Keratinocyte (primary cell): ENCODE measurements at regions not wholly inside any gene's neighbourhood (a gene's known extent, or its start where the extent isn't known, plus 50 kb on each side); places are given as distances from the start of the nearest gene placed in this dataset.

Source experiments
- DNase-seq: peaks from one replicate; pipeline ENCODE4 v3.0.0-alpha.2; 2011; ENCODE audit warnings: low read depth, missing footprints, low spot score
- FAIRE-seq: peaks from 2 replicates; lab custom pipeline; 2011; peaks lifted over from hg19 to GRCh38; lab: Jason Lieb, UNC
- H2AFZ ChIP-seq: 2 replicates; pipeline ENCODE4 v1.6.0; 2012; ENCODE audit warnings: low read length, control low read depth, inconsistent platforms; ENCODE audit not compliant: control insufficient read depth
- H3K27ac ChIP-seq: 2 replicates; pipeline ENCODE4 v1.5.1; 2011; ENCODE audit warnings: low read length; ENCODE audit not compliant: control insufficient read depth, insufficient read depth
- H3K27me3 ChIP-seq: 3 replicates; pipeline ENCODE4 v1.6.0; 2011; ENCODE audit warnings: low read length; ENCODE audit not compliant: control insufficient read depth, insufficient read depth; ENCODE audit errors: extremely low read depth
- H3K36me3 ChIP-seq, 2 experiments: 2 replicates in 1 of 2; 3 replicates in 1 of 2; pipeline ENCODE4 v1.5.1; 2011; ENCODE audit warnings: low read length in 2 of 2, mild to moderate bottlenecking in 1 of 2; ENCODE audit not compliant: control insufficient read depth in 2 of 2, insufficient read depth in 2 of 2; ENCODE audit errors: extremely low read depth in 1 of 2
- H3K4me1 ChIP-seq: 3 replicates; pipeline ENCODE4 v1.5.1; 2011; ENCODE audit warnings: low read length; ENCODE audit not compliant: control insufficient read depth, insufficient read depth; ENCODE audit errors: extremely low read depth
- H3K4me2 ChIP-seq: 3 replicates; pipeline ENCODE4 v1.6.0; 2011; ENCODE audit warnings: low read depth, low read length; ENCODE audit not compliant: control insufficient read depth, insufficient read depth; ENCODE audit errors: extremely low read depth
- H3K4me3 ChIP-seq, 3 experiments: fragments of 200-600 bp in 1 of 3; sonication (generic) in 1 of 3; 2 replicates in 2 of 3; 3 replicates in 1 of 3; pipeline ENCODE4 v1.5.1; 2011 to 2016; ENCODE audit warnings: low read length in 3 of 3, mild to moderate bottlenecking in 3 of 3, control low read depth in 2 of 3, inconsistent platforms in 1 of 3, low read depth in 1 of 3, mixed read lengths in 1 of 3, mixed run types in 1 of 3, moderate library complexity in 1 of 3; ENCODE audit not compliant: control insufficient read depth in 2 of 3, insufficient read depth in 2 of 3; ENCODE audit errors: extremely low read depth in 1 of 3
- H3K79me2 ChIP-seq: 2 replicates; pipeline ENCODE4 v1.6.0; 2012; ENCODE audit warnings: low read length; ENCODE audit not compliant: control insufficient read depth, insufficient read depth
- H3K9ac ChIP-seq: 3 replicates; pipeline ENCODE4 v1.6.0; 2011; ENCODE audit warnings: low read length; ENCODE audit not compliant: control insufficient read depth, insufficient read depth; ENCODE audit errors: extremely low read depth
- H3K9me1 ChIP-seq: 3 replicates; pipeline ENCODE4 v1.6.0; 2011; ENCODE audit warnings: low read length; ENCODE audit not compliant: control insufficient read depth, insufficient read depth; ENCODE audit errors: extremely low read depth
- H3K9me3 ChIP-seq: 2 replicates; pipeline ENCODE4 v1.5.1; 2012; ENCODE audit warnings: low read depth, low read length; ENCODE audit not compliant: control insufficient read depth
- H4K20me1 ChIP-seq: 3 replicates; pipeline ENCODE4 v1.6.0; 2011; ENCODE audit warnings: low read length; ENCODE audit not compliant: control insufficient read depth, insufficient read depth; ENCODE audit errors: extremely low read depth
- CTCF ChIP-seq, 3 experiments: IDR thresholded peaks in 1 of 3; conservative IDR thresholded peaks in 1 of 3; optimal IDR thresholded peaks in 1 of 3; 2 replicates in 2 of 3; 3 replicates in 1 of 3; pipeline versions ENCODE3 to v1.5.1; 2011; ENCODE audit warnings: low read length in 3 of 3, mild to moderate bottlenecking in 3 of 3, moderate library complexity in 2 of 3, control low read depth in 1 of 3, inconsistent platforms in 1 of 3; ENCODE audit not compliant: insufficient read depth in 2 of 3; ENCODE audit errors: extremely low read depth in 1 of 3
- EZH2 ChIP-seq: IDR thresholded peaks from one replicate; pipeline ENCODE4 v1.6.1; 2012; ENCODE audit warnings: inconsistent platforms, mild to moderate bottlenecking, low read length, moderate library complexity
- dilution Hi-C: fragments of 300-500 bp; cut with MboI; formaldehyde crosslinking; loops from one replicate; pipeline ENCODE4 v1.7.0; 2020; ENCODE audit warnings: low sequenced_read_pairs; ENCODE audit not compliant: extremely low pct_ligation_motif_present

- no peaks in the 10 kb centered on the region for H3K36me3 ChIP-seq
- H4K20me1 ChIP-seq, result no peaks in the 10 kb centered on the region
- no peak for FAIRE-seq
- no peaks in the 10 kb centered on the region for H3K9me3 ChIP-seq
- H3K9me1 ChIP-seq, result no peaks in the 10 kb centered on the region
- no peak overlapping the region for H3K27ac ChIP-seq
- dilution Hi-C loops, result no loop called here
- H3K4me1 ChIP-seq, result no peaks in the 10 kb centered on the region
- no peak overlapping the region for H2AFZ ChIP-seq
- no peak for DNase-seq
- H3K4me2 ChIP-seq, result no peak overlapping the region
- TF ChIP-seq CTCF (optimal IDR thresholded peaks at IDR 0.05 in 1 of 3, IDR thresholded peaks at IDR 0.05 in 1 of 3, conservative IDR thresholded peaks at IDR 0.05 in 1 of 3; ENCODE audit: extremely low read depth in 1 of 3, insufficient read depth in 2 of 3, low read length in 3 of 3) (no peak), EZH2 (no peak)
- H3K79me2 ChIP-seq, result no peaks in the 10 kb centered on the region
- no peaks in the 10 kb centered on the region for H3K27me3 ChIP-seq
- no peak overlapping the region for H3K4me3 ChIP-seq
- H3K9ac ChIP-seq, result no peak overlapping the region
Measured at GRCh38 chr3:186483611-186484340, 60.4 kb downstream of the CRYGS start.

- Histone ChIP-seq H4K20me1 (no peaks in the 10 kb centered on the region), H3K9me3 (no peaks in the 10 kb centered on the region), H3K4me1 (peaks cover 18% of the 10 kb centered on the region), H3K27me3 (no peaks in the 10 kb centered on the region), H3K79me2 (no peaks in the 10 kb centered on the region), H3K9ac (no peak overlapping the region), H3K27ac (no peak overlapping the region), H3K36me3 (no peaks in the 10 kb centered on the region), H3K4me2 (no peak overlapping the region), H3K9me1 (no peaks in the 10 kb centered on the region), H3K4me3 (no peak overlapping the region), H2AFZ (no peak overlapping the region)
- dilution Hi-C loops, result no loop called here
- FAIRE-seq (no peak), DNase-seq (no peak)
- no peak for TF ChIP-seq CTCF (optimal IDR thresholded peaks at IDR 0.05 in 1 of 3, IDR thresholded peaks at IDR 0.05 in 1 of 3, conservative IDR thresholded peaks at IDR 0.05 in 1 of 3; ENCODE audit: extremely low read depth in 1 of 3, insufficient read depth in 2 of 3, low read length in 3 of 3)
- TF ChIP-seq EZH2, result no peak
Measured at GRCh38 chr3:186481526-186481925, 62.7 kb downstream of the CRYGS start.
